Liver (tissue), 8 donors: ENCODE measurements at regions not wholly inside any gene's neighbourhood (a gene's known extent, or its start where the extent isn't known, plus 50 kb on each side); places are given as distances from the start of the nearest gene placed in this dataset.

Experiments used
- DNase-seq: peaks from one replicate; pipeline ENCODE4 v3.0.0-alpha.2; 2017; ENCODE audit warnings: low spot score
- H3K27ac ChIP-seq, 2 donors: one replicate each; pipeline ENCODE4 v1.7.0; 2013; ENCODE audit warnings: inconsistent platforms in 2 of 2, low read length in 2 of 2, control low read depth in 1 of 2, low read depth in 1 of 2, mild to moderate bottlenecking in 1 of 2
- H3K27me3 ChIP-seq, 4 donors: one replicate each; pipeline versions ENCODE4 v1.6.1 to v1.7.0; 2013; ENCODE audit warnings: low read length in 3 of 4, inconsistent platforms in 1 of 4, mild to moderate bottlenecking in 1 of 4, moderate library complexity in 1 of 4; ENCODE audit not compliant: control insufficient read depth in 4 of 4, insufficient read depth in 4 of 4
- H3K36me3 ChIP-seq, 4 donors: one replicate each; pipeline versions ENCODE4 v1.6.1 to v1.7.0; 2013; ENCODE audit warnings: low read length in 3 of 4, mild to moderate bottlenecking in 3 of 4, low read depth in 1 of 4, moderate library complexity in 1 of 4; ENCODE audit not compliant: control insufficient read depth in 4 of 4, insufficient read depth in 3 of 4
- H3K4me1 ChIP-seq, 4 donors: one replicate each; pipeline versions ENCODE4 v1.6.1 to v1.7.0; 2013; ENCODE audit warnings: low read length in 3 of 4, mild to moderate bottlenecking in 3 of 4, moderate library complexity in 1 of 4; ENCODE audit not compliant: control insufficient read depth in 4 of 4, insufficient read depth in 4 of 4
- H3K4me3 ChIP-seq, 3 donors: one replicate each; pipeline versions ENCODE4 v1.6.1 to v1.7.0; 2013; ENCODE audit warnings: low read length in 3 of 3, control low read depth in 1 of 3, low read depth in 1 of 3, mild to moderate bottlenecking in 1 of 3
- H3K9ac ChIP-seq, 2 donors: one replicate each; pipeline ENCODE4 v1.7.0; 2013; ENCODE audit warnings: low read length in 2 of 2, mild to moderate bottlenecking in 2 of 2, moderate library complexity in 2 of 2, control low read depth in 1 of 2, low read depth in 1 of 2
- H3K9me3 ChIP-seq, 4 donors: one replicate each; pipeline versions ENCODE4 v1.6.1 to v1.7.0; 2013; ENCODE audit warnings: low read length in 3 of 4; ENCODE audit not compliant: control insufficient read depth in 4 of 4
- CTCF ChIP-seq: fragments of 150-350 bp; IDR thresholded peaks from 2 replicates; pipeline ENCODE4 v1.5.1; 2017; ENCODE audit warnings: improper control_type of control experiment, low read depth, low read length; ENCODE audit not compliant: missing input control
- EGR1 ChIP-seq, 2 donors: IDR thresholded peaks; 2 replicates each; pipeline ENCODE4 v1.6.1; 2016 to 2018; ENCODE audit warnings: antibody characterized with exemption in 2 of 2, low read depth in 2 of 2
- FOXA1 ChIP-seq: IDR thresholded peaks from 2 replicates; pipeline ENCODE4 v1.6.1; 2016; ENCODE audit warnings: antibody characterized with exemption
- FOXA2 ChIP-seq: IDR thresholded peaks from 2 replicates; pipeline ENCODE4 v1.6.1; 2016; ENCODE audit warnings: antibody characterized with exemption
- GABPA ChIP-seq, 2 donors: IDR thresholded peaks in 1 of 2; conservative IDR thresholded peaks in 1 of 2; 2 replicates each; pipeline ENCODE4 v1.6.1; 2016; ENCODE audit warnings: antibody characterized with exemption in 2 of 2, mild to moderate bottlenecking in 1 of 2, moderate library complexity in 1 of 2
- HNF4A ChIP-seq, 2 donors: conservative IDR thresholded peaks; 2 replicates each; pipeline ENCODE4 v1.6.1; 2016; ENCODE audit warnings: antibody characterized with exemption in 2 of 2, mild to moderate bottlenecking in 2 of 2
- HNF4G ChIP-seq: IDR thresholded peaks from 2 replicates; pipeline ENCODE4 v1.6.1; 2016; ENCODE audit warnings: antibody characterized with exemption
- JUND ChIP-seq, 2 donors: IDR thresholded peaks; 2 replicates each; pipeline ENCODE4 v1.6.1; 2016; ENCODE audit warnings: antibody characterized with exemption in 2 of 2
- MAX ChIP-seq: IDR thresholded peaks from 2 replicates; pipeline ENCODE4 v1.6.1; 2016; ENCODE audit warnings: antibody characterized with exemption
- NR2F2 ChIP-seq: IDR thresholded peaks from 2 replicates; pipeline ENCODE4 v1.6.1; 2016; ENCODE audit warnings: antibody characterized with exemption
- RAD21 ChIP-seq, 2 donors: IDR thresholded peaks; 2 replicates each; pipeline ENCODE4 v1.6.1; 2016; ENCODE audit warnings: antibody characterized with exemption in 2 of 2, mild to moderate bottlenecking in 2 of 2
- RXRA ChIP-seq, 2 donors: IDR thresholded peaks; 2 replicates each; pipeline ENCODE4 v1.6.1; 2017 to 2018; ENCODE audit warnings: antibody characterized with exemption in 2 of 2, mild to moderate bottlenecking in 1 of 2
- SP1 ChIP-seq: IDR thresholded peaks from 2 replicates; pipeline ENCODE4 v1.6.1; 2018; ENCODE audit warnings: antibody characterized with exemption, mild to moderate bottlenecking
- TAF1 ChIP-seq: conservative IDR thresholded peaks from 2 replicates; pipeline ENCODE4 v1.6.1; 2016; ENCODE audit warnings: antibody characterized with exemption, mild to moderate bottlenecking
- YY1 ChIP-seq: IDR thresholded peaks from 2 replicates; pipeline ENCODE4 v1.6.1; 2016; ENCODE audit warnings: antibody characterized with exemption, mild to moderate bottlenecking
- WGBS: extraction: QIAGEN DNeasy Blood & Tissue Kit; methylation state at CpG from one replicate; pipeline ENCODE4 v1.1.7; 2013; 5-methylcytosine and 5-hydroxymethylcytosine counted together
- TF ChIP-seq, protein P1 (sequence below): IDR thresholded peaks from 2 replicates; pipeline ENCODE4 v1.6.1; 2016; ENCODE audit warnings: antibody characterized with exemption
- TF ChIP-seq, protein P2 (sequence below): IDR thresholded peaks from 2 replicates; pipeline ENCODE4 v1.6.1; 2016; ENCODE audit warnings: antibody characterized with exemption, mild to moderate bottlenecking
- donor health status: healthy.
- donor health status: healthy.
- donor health status: healthy.
- donor health status: healthy.
- donor health status: healthy.

DNA sequence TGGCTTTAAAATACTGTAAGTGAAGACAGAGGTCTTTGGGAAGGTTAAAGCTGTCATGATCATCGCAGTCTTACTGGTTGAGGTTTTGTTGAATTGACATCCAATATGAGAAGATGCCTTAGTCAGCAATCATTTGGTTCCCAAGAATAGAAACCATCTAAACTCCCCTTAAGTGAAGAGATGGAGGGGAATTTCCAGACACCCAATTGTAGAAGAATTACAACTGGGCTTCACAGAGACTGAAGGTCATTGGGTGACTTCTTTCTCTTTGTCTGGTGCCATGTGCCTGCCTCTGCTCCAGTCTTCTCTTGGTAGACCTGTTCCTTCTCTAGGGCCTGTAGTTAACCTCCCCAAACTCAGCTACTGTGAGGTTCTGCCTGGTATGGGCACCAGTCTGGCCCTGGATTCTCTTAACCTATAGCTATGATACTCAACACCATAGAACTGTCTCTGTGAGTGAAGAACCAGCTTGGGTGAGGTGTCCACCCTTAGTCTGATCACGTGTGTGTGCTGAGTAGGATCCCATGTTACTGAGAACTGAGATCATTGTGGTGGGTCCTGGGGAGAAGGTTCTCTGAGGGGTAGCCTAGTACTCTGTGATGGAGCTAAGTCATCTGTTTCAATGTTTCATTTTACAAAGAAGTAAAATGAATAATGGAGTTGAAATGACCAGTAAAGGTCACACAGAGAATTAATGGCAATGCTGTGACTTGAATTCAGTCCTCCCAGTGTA is 182.5 kb downstream of the CSNK2A3 start:
- H3K27me3 ChIP-seq: no peaks in the 10 kb centered on the region
- WGBS: 91% methylated on average over 2 of the region's 2 CpGs
- H3K4me3 ChIP-seq: no peak overlapping the region
- no peaks in the 10 kb centered on the region for H3K9me3 ChIP-seq
- DNase-seq: no peak
- H3K36me3 ChIP-seq: no peaks in the 10 kb centered on the region
- no peaks in the 10 kb centered on the region for H3K4me1 ChIP-seq
- H3K9ac ChIP-seq: no peak overlapping the region
- TF ChIP-seq HNF4G: no peak
- TF ChIP-seq MAX: no peak
- TF ChIP-seq RAD21 (IDR thresholded peaks at IDR 0.05): no peak
- TF ChIP-seq, protein P1, sequence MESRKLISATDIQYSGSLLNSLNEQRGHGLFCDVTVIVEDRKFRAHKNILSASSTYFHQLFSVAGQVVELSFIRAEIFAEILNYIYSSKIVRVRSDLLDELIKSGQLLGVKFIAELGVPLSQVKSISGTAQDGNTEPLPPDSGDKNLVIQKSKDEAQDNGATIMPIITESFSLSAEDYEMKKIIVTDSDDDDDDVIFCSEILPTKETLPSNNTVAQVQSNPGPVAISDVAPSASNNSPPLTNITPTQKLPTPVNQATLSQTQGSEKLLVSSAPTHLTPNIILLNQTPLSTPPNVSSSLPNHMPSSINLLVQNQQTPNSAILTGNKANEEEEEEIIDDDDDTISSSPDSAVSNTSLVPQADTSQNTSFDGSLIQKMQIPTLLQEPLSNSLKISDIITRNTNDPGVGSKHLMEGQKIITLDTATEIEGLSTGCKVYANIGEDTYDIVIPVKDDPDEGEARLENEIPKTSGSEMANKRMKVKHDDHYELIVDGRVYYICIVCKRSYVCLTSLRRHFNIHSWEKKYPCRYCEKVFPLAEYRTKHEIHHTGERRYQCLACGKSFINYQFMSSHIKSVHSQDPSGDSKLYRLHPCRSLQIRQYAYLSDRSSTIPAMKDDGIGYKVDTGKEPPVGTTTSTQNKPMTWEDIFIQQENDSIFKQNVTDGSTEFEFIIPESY: no peak
- TF ChIP-seq FOXA2: no peak
- TF ChIP-seq, protein P2, sequence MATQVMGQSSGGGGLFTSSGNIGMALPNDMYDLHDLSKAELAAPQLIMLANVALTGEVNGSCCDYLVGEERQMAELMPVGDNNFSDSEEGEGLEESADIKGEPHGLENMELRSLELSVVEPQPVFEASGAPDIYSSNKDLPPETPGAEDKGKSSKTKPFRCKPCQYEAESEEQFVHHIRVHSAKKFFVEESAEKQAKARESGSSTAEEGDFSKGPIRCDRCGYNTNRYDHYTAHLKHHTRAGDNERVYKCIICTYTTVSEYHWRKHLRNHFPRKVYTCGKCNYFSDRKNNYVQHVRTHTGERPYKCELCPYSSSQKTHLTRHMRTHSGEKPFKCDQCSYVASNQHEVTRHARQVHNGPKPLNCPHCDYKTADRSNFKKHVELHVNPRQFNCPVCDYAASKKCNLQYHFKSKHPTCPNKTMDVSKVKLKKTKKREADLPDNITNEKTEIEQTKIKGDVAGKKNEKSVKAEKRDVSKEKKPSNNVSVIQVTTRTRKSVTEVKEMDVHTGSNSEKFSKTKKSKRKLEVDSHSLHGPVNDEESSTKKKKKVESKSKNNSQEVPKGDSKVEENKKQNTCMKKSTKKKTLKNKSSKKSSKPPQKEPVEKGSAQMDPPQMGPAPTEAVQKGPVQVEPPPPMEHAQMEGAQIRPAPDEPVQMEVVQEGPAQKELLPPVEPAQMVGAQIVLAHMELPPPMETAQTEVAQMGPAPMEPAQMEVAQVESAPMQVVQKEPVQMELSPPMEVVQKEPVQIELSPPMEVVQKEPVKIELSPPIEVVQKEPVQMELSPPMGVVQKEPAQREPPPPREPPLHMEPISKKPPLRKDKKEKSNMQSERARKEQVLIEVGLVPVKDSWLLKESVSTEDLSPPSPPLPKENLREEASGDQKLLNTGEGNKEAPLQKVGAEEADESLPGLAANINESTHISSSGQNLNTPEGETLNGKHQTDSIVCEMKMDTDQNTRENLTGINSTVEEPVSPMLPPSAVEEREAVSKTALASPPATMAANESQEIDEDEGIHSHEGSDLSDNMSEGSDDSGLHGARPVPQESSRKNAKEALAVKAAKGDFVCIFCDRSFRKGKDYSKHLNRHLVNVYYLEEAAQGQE: no peak
- no peak for TF ChIP-seq FOXA1
- TF ChIP-seq RXRA (IDR thresholded peaks at IDR 0.05): no peak
- no peak for TF ChIP-seq NR2F2
- TF ChIP-seq JUND (IDR thresholded peaks at IDR 0.05): no peak
- TF ChIP-seq CTCF: no peak
- H3K27ac ChIP-seq: no peak overlapping the region

- Histone ChIP-seq H3K9me3 (no peaks in the 10 kb centered on the region), H3K27ac (no peak overlapping the region), H3K36me3 (no peaks in the 10 kb centered on the region), H3K4me3 (no peak overlapping the region), H3K9ac (no peak overlapping the region), H3K4me1 (no peaks in the 10 kb centered on the region), H3K27me3 (no peaks in the 10 kb centered on the region)
- DNase-seq: no peak
- WGBS: 94% methylated on average over 4 of the region's 4 CpGs
- TF ChIP-seq GABPA (IDR thresholded peaks at IDR 0.05 in 1 of 2, conservative IDR thresholded peaks at IDR 0.05 in 1 of 2): no peak
- TF ChIP-seq RXRA (IDR thresholded peaks at IDR 0.05): no peak
- TF ChIP-seq FOXA1: no peak
- no peak for TF ChIP-seq FOXA2
- no peak for TF ChIP-seq NR2F2
- no peak for TF ChIP-seq YY1
- no peak for TF ChIP-seq HNF4A (conservative IDR thresholded peaks at IDR 0.05)
- no peak for TF ChIP-seq SP1
- TF ChIP-seq TAF1: no peak
- TF ChIP-seq, protein P2: no peak
- TF ChIP-seq RAD21 (IDR thresholded peaks at IDR 0.05): no peak
- no peak for TF ChIP-seq JUND (IDR thresholded peaks at IDR 0.05)
- no peak for TF ChIP-seq EGR1 (IDR thresholded peaks at IDR 0.05; ENCODE audit: low read depth in 2 of 2)
- TF ChIP-seq HNF4G: no peak
- TF ChIP-seq, protein P1: no peak
Measured at GRCh38 chr11:11169715-11170351, 183.2 kb downstream of the CSNK2A3 start.
